ENCODE measurements at regions not wholly inside any gene's neighbourhood (a gene's known extent, or its start where the extent isn't known, plus 50 kb on each side); places are given as distances from the start of the nearest gene placed in this dataset.

GRCh38 chr1:243943671-243944428, 93.8 kb upstream of the AKT3 start:
- CTCF ChIA-PET, result interaction anchor here (1.3 kb wide), 1 partner anchor 600 kb away, joined by 4 read pairs; no protein-coding TSS in a partner anchor
- H3K36me3 Mint-ChIP-seq, result no peaks in the 10 kb centered on the region
- no peak overlapping the region for H3K27ac Mint-ChIP-seq

DNA sequence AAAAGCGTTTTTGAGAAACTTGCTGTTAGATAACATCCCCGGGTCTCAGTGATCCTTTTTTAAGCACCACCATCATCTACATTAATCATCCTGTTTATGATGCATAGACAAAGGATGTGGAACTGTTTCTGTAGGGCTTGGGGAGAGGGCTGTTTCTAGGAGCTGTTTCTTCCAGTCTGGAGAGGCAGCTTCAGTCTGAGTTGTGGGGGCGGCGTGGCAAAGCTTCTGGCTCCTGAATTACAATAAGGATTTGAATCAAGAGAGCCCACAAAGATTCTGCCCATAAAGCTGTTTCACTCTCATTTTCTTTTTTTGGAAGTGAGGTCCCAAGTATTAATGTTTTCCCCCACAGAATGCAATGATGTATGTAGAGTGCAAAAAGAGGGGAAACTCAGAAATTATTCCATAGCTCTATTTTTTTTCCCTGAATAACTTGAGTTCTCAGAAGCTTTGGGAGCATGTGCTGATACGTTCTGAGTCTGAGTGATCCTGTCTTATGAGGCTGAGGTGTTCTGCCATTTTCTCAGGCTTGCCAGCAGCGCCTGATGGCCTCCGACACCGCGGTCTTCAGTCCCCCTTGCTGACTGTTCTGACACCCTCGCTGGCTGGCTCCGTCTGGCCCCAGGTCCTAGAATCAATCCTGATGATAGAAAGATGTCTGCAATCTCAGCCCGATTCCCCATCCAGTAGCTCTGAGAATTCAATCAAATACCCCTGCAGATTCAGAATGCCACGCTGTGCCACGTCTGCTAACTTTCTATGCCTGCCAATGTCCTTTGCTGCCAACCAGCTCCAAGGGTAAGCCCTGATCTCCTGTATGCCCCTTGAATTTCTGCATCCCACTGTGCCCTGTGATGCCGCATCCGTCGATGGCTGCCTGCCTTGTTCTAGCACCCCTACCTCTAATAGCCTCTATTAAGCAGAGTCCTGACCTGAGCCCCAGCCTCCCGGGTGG, 92.4 kb upstream of the AKT3 start:
- Mint-ChIP-seq H3K27me3 (peaks cover 3 to 39% of the 10 kb centered on the region in 2 donors), H3K36me3 (no peaks in the 10 kb centered on the region), H3K4me3 (no peak overlapping the region), H3K27ac (no peak overlapping the region), H3K4me1 (no peaks in the 10 kb centered on the region), H3K9me3 (no peaks in the 10 kb centered on the region)
- no peaks in the 10 kb centered on the region for H3K9me3 ChIP-seq (ENCODE audit: low read length)
- no peaks in the 10 kb centered on the region for H3K4me1 ChIP-seq (ENCODE audit: insufficient read depth, low read length)
- no peak overlapping the region for H3K27ac ChIP-seq (ENCODE audit: low read depth, low read length)
- ChIA-PET CTCF (interaction anchor here (1.0 kb wide), 1 partner anchor 599 kb away, joined by 4 read pairs; no protein-coding TSS in a partner anchor), POLR2A (no interaction called here)
- no peak for DNase-seq
- H3K4me3 ChIP-seq (ENCODE audit: low read length), result no peak overlapping the region
- H3K36me3 ChIP-seq (ENCODE audit: insufficient read depth, low read length), result no peaks in the 10 kb centered on the region
- H3K27me3 ChIP-seq (ENCODE audit: insufficient read depth, low read length, poor library complexity, severe bottlenecking), result no peaks in the 10 kb centered on the region

More at GRCh38 chr1:243943671-243944428, 93.8 kb upstream of the AKT3 start:
- H3K36me3 ChIP-seq (ENCODE audit: insufficient read depth, low read length), result no peaks in the 10 kb centered on the region
- H3K27ac ChIP-seq (ENCODE audit: low read depth, low read length), result no peak overlapping the region
- no peaks in the 10 kb centered on the region for H3K27me3 ChIP-seq (ENCODE audit: insufficient read depth, low read length, poor library complexity, severe bottlenecking)
- no peak for DNase-seq
- Mint-ChIP-seq H3K4me3 (no peak overlapping the region), H3K4me1 (no peaks in the 10 kb centered on the region), H3K27me3 (peaks cover 3 to 31% of the 10 kb centered on the region in 2 donors), H3K9me3 (no peaks in the 10 kb centered on the region)
- no peaks in the 10 kb centered on the region for H3K4me1 ChIP-seq (ENCODE audit: insufficient read depth, low read length)
- POLR2A ChIA-PET, result no interaction called here
- H3K4me3 ChIP-seq (ENCODE audit: low read length), result no peak overlapping the region
- H3K9me3 ChIP-seq (ENCODE audit: low read length), result no peaks in the 10 kb centered on the region

DNA sequence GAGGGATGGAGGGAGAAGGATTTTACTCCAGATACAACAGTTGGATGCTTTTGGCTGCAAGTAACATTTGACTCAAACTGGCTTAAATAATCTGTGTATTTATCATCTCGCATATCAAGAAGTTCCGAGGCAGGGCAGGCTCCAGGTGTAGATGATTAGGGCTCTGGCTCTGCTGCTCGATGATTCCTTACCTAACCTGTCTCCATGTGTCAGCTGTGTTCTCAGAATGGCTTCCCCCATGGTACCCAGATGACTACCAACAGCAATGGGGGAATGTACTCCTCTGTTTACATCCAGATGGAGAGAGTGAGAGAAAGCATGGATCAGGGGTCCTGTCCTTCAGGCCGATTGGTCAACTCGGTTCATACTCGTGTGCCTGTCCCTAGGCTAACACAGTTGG, 90.4 kb upstream of the AKT3 start:
- ChIA-PET CTCF (no interaction called here), POLR2A (no interaction called here)
- H3K9me3 Mint-ChIP-seq, result peaks cover 0 to 3% (median under 1%) of the 10 kb centered on the region in 5 donors
- peaks cover 6 to 51% of the 10 kb centered on the region in 2 donors for H3K27me3 Mint-ChIP-seq
- no peak overlapping the region for H3K27ac Mint-ChIP-seq
- no peak overlapping the region for H3K4me3 Mint-ChIP-seq
- Histone ChIP-seq H3K4me1 (ENCODE audit: insufficient read depth, low read length) (no peaks in the 10 kb centered on the region), H3K27me3 (ENCODE audit: insufficient read depth, low read length, poor library complexity, severe bottlenecking) (no peaks in the 10 kb centered on the region), H3K4me3 (ENCODE audit: low read length) (no peak overlapping the region), H3K27ac (ENCODE audit: low read depth, low read length) (no peak overlapping the region), H3K36me3 (ENCODE audit: insufficient read depth, low read length) (no peaks in the 10 kb centered on the region), H3K9me3 (ENCODE audit: low read length) (no peaks in the 10 kb centered on the region)
- DNase-seq, result no peak
- no peaks in the 10 kb centered on the region for H3K4me1 Mint-ChIP-seq
- no peaks in the 10 kb centered on the region for H3K36me3 Mint-ChIP-seq

GRCh38 chr1:243939167-243939848, 89.3 kb upstream of the AKT3 start:
- DNase-seq, result no peak
- peaks cover 7 to 12% (median 9%) of the 10 kb centered on the region in 5 donors for H3K9me3 Mint-ChIP-seq
- ChIA-PET POLR2A (no interaction called here), CTCF (no interaction called here)
- Histone ChIP-seq H3K4me3 (ENCODE audit: low read length) (no peak overlapping the region), H3K36me3 (ENCODE audit: insufficient read depth, low read length) (no peaks in the 10 kb centered on the region), H3K27ac (ENCODE audit: low read depth, low read length) (no peak overlapping the region), H3K9me3 (ENCODE audit: low read length) (no peaks in the 10 kb centered on the region), H3K4me1 (ENCODE audit: insufficient read depth, low read length) (no peaks in the 10 kb centered on the region), H3K27me3 (ENCODE audit: insufficient read depth, low read length, poor library complexity, severe bottlenecking) (no peaks in the 10 kb centered on the region)
- peaks cover 9 to 53% of the 10 kb centered on the region in 2 donors for H3K27me3 Mint-ChIP-seq
- H3K4me3 Mint-ChIP-seq, result no peak overlapping the region
- no peaks in the 10 kb centered on the region for H3K4me1 Mint-ChIP-seq
- no peak overlapping the region for H3K27ac Mint-ChIP-seq
- peaks cover 0 to 3% (median 0%) of the 10 kb centered on the region in 3 donors for H3K36me3 Mint-ChIP-seq

GRCh38 chr1:243938208-243938607, 88.2 kb upstream of the AKT3 start:
- H3K9me3 ChIP-seq (ENCODE audit: low read length), result no peaks in the 10 kb centered on the region
- peaks cover 10 to 52% of the 10 kb centered on the region in 2 donors for H3K27me3 Mint-ChIP-seq
- POLR2A ChIA-PET, result no interaction called here
- DNase-seq, result no peak
- H3K4me3 Mint-ChIP-seq, result no peak overlapping the region
- H3K27me3 ChIP-seq (ENCODE audit: insufficient read depth, low read length, poor library complexity, severe bottlenecking), result no peaks in the 10 kb centered on the region
- H3K27ac Mint-ChIP-seq, result no peak overlapping the region
- H3K36me3 ChIP-seq (ENCODE audit: insufficient read depth, low read length), result no peaks in the 10 kb centered on the region
- peaks cover 7 to 13% (median 10%) of the 10 kb centered on the region in 5 donors for H3K9me3 Mint-ChIP-seq
- H3K4me1 ChIP-seq (ENCODE audit: insufficient read depth, low read length), result no peaks in the 10 kb centered on the region
- H3K4me1 Mint-ChIP-seq, result no peaks in the 10 kb centered on the region
- no peak overlapping the region for H3K4me3 ChIP-seq (ENCODE audit: low read length)
- CTCF ChIA-PET, result no interaction called here
- H3K27ac ChIP-seq (ENCODE audit: low read depth, low read length), result no peak overlapping the region
- peaks cover 0 to 3% (median 0%) of the 10 kb centered on the region in 3 donors for H3K36me3 Mint-ChIP-seq

GRCh38 chr1:243933495-243933894, 83.5 kb upstream of the AKT3 start:
- H3K36me3 ChIP-seq (ENCODE audit: insufficient read depth, low read length), result no peaks in the 10 kb centered on the region
- H3K27me3 Mint-ChIP-seq, result peaks cover 9 to 50% of the 10 kb centered on the region in 2 donors
- no peak overlapping the region for H3K27ac ChIP-seq (ENCODE audit: low read depth, low read length)
- DNase-seq, result no peak
- H3K9me3 Mint-ChIP-seq, result peaks cover 7 to 13% (median 11%) of the 10 kb centered on the region in 5 donors
- peaks cover 0 to 3% (median 0%) of the 10 kb centered on the region in 3 donors for H3K36me3 Mint-ChIP-seq
- H3K4me3 Mint-ChIP-seq, result no peak overlapping the region
- no peaks in the 10 kb centered on the region for H3K4me1 ChIP-seq (ENCODE audit: insufficient read depth, low read length)
- H3K27me3 ChIP-seq (ENCODE audit: insufficient read depth, low read length, poor library complexity, severe bottlenecking), result no peaks in the 10 kb centered on the region
- ChIA-PET CTCF (no interaction called here), POLR2A (no interaction called here)
- H3K4me3 ChIP-seq (ENCODE audit: low read length), result no peak overlapping the region
- H3K9me3 ChIP-seq (ENCODE audit: low read length), result no peaks in the 10 kb centered on the region
- H3K27ac Mint-ChIP-seq, result no peak overlapping the region
- H3K4me1 Mint-ChIP-seq, result no peaks in the 10 kb centered on the region

DNA sequence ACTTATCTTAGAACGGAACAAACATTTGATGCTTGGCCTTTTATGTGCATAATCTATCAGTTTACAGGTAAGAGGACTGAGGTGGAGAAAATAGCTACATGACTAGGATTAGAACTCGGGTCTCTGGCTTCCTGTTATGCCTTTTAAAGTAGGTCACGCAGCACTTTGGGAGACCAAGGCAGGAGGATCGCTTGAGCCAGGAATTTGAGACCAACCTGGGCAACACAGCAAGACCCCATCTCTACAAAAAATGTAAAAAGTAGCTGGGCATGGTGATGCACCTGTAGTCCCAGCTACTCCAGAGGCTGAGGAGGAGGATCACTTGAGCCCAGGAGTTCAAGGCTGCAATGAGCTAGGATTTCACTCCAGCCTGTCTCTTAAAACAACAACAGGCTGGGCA, 81.9 kb upstream of the AKT3 start:
- POLR2A ChIA-PET, result no interaction called here
- H3K36me3 Mint-ChIP-seq, result peaks cover 0 to 3% (median 0%) of the 10 kb centered on the region in 3 donors
- no peak for DNase-seq
- H3K9me3 ChIP-seq (ENCODE audit: low read length), result no peaks in the 10 kb centered on the region
- no peak overlapping the region for H3K27ac ChIP-seq (ENCODE audit: low read depth, low read length)
- no peak overlapping the region for H3K4me3 ChIP-seq (ENCODE audit: low read length)
- peaks cover 13 to 47% of the 10 kb centered on the region in 2 donors for H3K27me3 Mint-ChIP-seq
- H3K9me3 Mint-ChIP-seq, result peaks cover 7 to 13% (median 11%) of the 10 kb centered on the region in 5 donors
- H3K36me3 ChIP-seq (ENCODE audit: insufficient read depth, low read length), result no peaks in the 10 kb centered on the region
- no peaks in the 10 kb centered on the region for H3K4me1 Mint-ChIP-seq
- H3K4me3 Mint-ChIP-seq, result no peak overlapping the region
- no peaks in the 10 kb centered on the region for H3K4me1 ChIP-seq (ENCODE audit: insufficient read depth, low read length)
- H3K27me3 ChIP-seq (ENCODE audit: insufficient read depth, low read length, poor library complexity, severe bottlenecking), result no peaks in the 10 kb centered on the region
- no peak overlapping the region for H3K27ac Mint-ChIP-seq
- CTCF ChIA-PET, result no interaction called here

Measured in CD8-positive, alpha-beta memory T cell (primary cell).